ENCODE measurements at regions not wholly inside any gene's neighbourhood (a gene's known extent, or its start where the extent isn't known, plus 50 kb on each side); places are given as distances from the start of the nearest gene placed in this dataset.

DNA sequence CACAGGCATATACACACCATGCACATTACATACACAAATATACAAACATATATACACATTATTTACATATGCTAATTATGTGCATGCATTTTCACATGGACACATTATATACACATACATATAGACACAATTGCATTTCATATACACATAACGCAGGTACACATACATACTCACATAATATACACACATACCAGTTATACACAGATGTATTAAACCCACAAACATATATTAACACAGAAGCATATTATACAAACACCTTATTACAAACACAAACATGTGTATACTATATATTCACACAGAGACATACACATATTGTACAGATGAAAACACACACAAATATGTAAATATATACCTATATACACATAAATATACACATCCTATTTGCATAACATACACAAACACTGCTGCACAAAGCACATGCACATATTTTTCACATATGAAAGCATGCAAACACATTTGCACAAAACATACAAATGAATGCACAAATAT is 140.2 kb downstream of the VEGFA start:
- TF ChIP-seq, protein P1, sequence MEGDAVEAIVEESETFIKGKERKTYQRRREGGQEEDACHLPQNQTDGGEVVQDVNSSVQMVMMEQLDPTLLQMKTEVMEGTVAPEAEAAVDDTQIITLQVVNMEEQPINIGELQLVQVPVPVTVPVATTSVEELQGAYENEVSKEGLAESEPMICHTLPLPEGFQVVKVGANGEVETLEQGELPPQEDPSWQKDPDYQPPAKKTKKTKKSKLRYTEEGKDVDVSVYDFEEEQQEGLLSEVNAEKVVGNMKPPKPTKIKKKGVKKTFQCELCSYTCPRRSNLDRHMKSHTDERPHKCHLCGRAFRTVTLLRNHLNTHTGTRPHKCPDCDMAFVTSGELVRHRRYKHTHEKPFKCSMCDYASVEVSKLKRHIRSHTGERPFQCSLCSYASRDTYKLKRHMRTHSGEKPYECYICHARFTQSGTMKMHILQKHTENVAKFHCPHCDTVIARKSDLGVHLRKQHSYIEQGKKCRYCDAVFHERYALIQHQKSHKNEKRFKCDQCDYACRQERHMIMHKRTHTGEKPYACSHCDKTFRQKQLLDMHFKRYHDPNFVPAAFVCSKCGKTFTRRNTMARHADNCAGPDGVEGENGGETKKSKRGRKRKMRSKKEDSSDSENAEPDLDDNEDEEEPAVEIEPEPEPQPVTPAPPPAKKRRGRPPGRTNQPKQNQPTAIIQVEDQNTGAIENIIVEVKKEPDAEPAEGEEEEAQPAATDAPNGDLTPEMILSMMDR (IDR thresholded peaks at IDR 0.05; ENCODE audit: insufficient read depth, low read length, poor library complexity, severe bottlenecking), result no peak
- Histone ChIP-seq H3K27me3 (ENCODE audit: control insufficient read depth, insufficient read depth, low read length) (no peaks in the 10 kb centered on the region), H3K36me3 (ENCODE audit: control insufficient read depth, insufficient read depth, low read length) (no peaks in the 10 kb centered on the region), H3K4me3 (ENCODE audit: low read depth, low read length) (no peak overlapping the region)
- DNase-seq (ENCODE audit: low read depth), result no peak

- TF ChIP-seq, protein P1 (IDR thresholded peaks at IDR 0.05; ENCODE audit: insufficient read depth, low read length, poor library complexity, severe bottlenecking), result no peak
- H3K4me3 ChIP-seq (ENCODE audit: low read depth, low read length), result no peak overlapping the region
- DNase-seq (ENCODE audit: low read depth), result no peak
Observed at GRCh38 chr6:43909474-43910148, 139.6 kb downstream of the VEGFA start.

DNA sequence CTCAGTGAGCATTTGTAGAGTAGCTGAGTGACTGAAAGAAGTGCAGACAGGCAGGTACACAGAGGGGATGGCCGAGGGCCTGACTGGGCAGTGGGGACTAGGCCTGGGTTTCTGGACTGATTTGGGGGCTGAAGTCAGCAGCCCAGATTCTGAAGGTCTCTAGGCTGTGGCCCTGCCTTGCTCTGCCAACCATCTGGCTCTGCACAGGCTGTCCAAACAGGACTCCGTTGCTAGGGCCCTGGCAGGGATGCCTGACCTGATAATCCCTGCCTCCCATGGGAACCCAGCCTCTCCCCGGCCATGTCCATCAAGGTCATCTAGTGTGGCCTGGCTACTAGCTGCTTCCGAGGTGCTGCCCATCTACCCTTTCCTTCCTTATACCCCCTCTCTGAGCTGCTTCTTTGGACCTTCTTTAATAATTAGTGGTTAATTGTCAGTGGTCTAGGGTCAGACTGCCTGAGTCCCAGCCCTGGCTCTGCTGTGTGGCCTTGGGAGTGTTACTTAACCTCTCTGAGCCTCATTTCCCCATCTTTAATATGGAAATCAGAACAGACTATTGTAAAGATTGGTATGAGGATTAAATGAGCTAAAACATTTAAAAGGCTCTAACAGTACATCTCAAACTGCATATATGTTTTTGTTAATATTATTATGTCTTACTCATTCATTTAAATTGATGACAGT is 137.9 kb downstream of the VEGFA start:
- Histone ChIP-seq H3K36me3 (ENCODE audit: control insufficient read depth, insufficient read depth, low read length) (no peaks in the 10 kb centered on the region), H3K27me3 (ENCODE audit: control insufficient read depth, insufficient read depth, low read length) (no peaks in the 10 kb centered on the region), H3K4me3 (ENCODE audit: low read depth, low read length) (no peak overlapping the region)
- DNase-seq (ENCODE audit: low read depth), result no peak
- TF ChIP-seq, protein P1 (IDR thresholded peaks at IDR 0.05; ENCODE audit: insufficient read depth, low read length, poor library complexity, severe bottlenecking), result no peak

More at GRCh38 chr6:43909474-43910148, 139.6 kb downstream of the VEGFA start:
- Histone ChIP-seq H3K36me3 (ENCODE audit: control insufficient read depth, insufficient read depth, low read length) (no peaks in the 10 kb centered on the region), H3K27me3 (ENCODE audit: control insufficient read depth, insufficient read depth, low read length) (no peaks in the 10 kb centered on the region)

DNA sequence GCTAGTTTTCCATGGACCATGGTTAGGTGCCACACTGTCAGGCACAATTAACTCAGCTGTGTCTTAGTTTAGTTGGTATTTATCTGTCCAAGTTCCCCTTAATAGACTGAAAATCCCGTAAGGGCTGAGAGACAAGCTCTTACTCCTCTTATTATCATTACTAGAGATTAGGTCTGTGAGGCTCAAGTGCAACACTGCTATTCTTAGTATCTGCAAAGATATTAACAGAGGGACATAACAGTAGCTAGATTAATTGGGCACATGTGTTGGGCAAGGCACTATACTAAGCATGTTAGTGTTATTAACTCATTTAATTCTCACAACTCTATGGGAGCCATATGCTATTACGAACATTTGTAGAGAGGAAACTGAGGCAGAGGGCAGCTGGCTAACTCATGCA is 137.3 kb downstream of the VEGFA start:
- Histone ChIP-seq H3K36me3 (ENCODE audit: control insufficient read depth, insufficient read depth, low read length) (no peaks in the 10 kb centered on the region), H3K4me3 (ENCODE audit: low read depth, low read length) (no peak overlapping the region), H3K27me3 (ENCODE audit: control insufficient read depth, insufficient read depth, low read length) (no peaks in the 10 kb centered on the region)
- TF ChIP-seq, protein P1 (IDR thresholded peaks at IDR 0.05; ENCODE audit: insufficient read depth, low read length, poor library complexity, severe bottlenecking), result no peak
- DNase-seq (ENCODE audit: low read depth), result no peak

DNA sequence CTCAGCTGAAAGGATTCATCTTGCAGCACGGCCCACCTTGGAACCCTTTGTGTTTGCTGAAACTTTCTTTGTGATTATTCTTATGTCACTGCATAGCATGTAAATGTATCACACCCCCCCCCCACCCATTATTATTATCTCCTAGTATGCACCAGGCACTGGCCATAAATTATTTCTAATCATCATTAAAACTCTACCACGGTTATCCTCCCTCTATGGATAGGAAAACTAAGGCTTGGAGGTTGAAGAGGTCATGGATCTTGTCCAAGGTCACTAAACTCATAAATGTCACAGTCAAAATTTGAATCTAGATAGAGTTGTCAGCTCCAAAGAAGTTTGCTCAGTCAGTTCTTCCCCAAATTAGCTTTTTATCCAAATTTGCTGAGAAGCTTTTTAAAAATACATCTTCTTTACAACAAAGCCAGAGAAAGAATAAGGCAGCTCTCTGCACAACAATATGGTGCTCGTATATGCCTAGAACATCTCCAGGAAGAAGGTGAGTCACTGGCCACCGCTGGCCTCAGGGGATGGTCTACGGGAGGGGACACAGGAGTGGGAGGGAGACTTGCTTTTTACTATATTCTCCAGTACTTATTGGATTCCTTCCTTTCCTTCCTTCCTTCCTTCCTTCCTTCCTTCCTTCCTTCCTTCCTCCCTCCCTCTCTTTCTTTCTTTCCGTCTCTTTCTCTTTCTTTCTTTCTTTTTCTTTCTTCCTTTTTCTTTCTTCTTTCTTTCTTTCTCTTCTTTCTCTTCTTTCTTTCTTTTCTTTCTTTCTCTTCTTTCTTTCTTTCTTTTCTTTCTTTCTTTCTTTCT is 134.5 kb downstream of the VEGFA start:
- TF ChIP-seq, protein P1 (IDR thresholded peaks at IDR 0.05; ENCODE audit: insufficient read depth, low read length, poor library complexity, severe bottlenecking), result no peak
- no peak overlapping the region for H3K4me3 ChIP-seq (ENCODE audit: low read depth, low read length)
- H3K27me3 ChIP-seq (ENCODE audit: control insufficient read depth, insufficient read depth, low read length), result no peaks in the 10 kb centered on the region
- no peak for DNase-seq (ENCODE audit: low read depth)
- H3K36me3 ChIP-seq (ENCODE audit: control insufficient read depth, insufficient read depth, low read length), result no peaks in the 10 kb centered on the region
